Activated T-helper 17 cell treated with anti-CD3 and anti-CD28 coated beads, Interleukin-2, amount 50 U/mL, for 72 hours (primary cell): ENCODE measurements at regions not wholly inside any gene's neighbourhood (a gene's known extent, or its start where the extent isn't known, plus 50 kb on each side); places are given as distances from the start of the nearest gene placed in this dataset.
"Not testable (repeated sequence)": the region's sequence is repeated elsewhere in the genome, so short reads cannot be mapped to it uniquely, and the experiment has no call there.

Experiments used
- ATAC-seq: fragments of 150-1000 bp; cut with Tn5 transposase; replicated peaks from 2 replicates; pipeline ENCODE4 v1.10.0; 2021; ENCODE audit warnings: mild to moderate bottlenecking, moderate library complexity
- H3K27ac Mint-ChIP-seq: one replicate; pipeline ENCODE4 v1.8.0; 2022; ENCODE audit warnings: mixed read lengths
- H3K27me3 Mint-ChIP-seq: one replicate; pipeline ENCODE4 v1.8.0; 2022; ENCODE audit warnings: mixed read lengths
- H3K36me3 Mint-ChIP-seq: one replicate; pipeline ENCODE4 v1.8.0; 2022; ENCODE audit warnings: low read depth, mild to moderate bottlenecking, mixed read lengths
- H3K4me1 Mint-ChIP-seq: one replicate; pipeline ENCODE4 v1.8.0; 2022; ENCODE audit warnings: mixed read lengths
- H3K4me3 Mint-ChIP-seq: one replicate; pipeline ENCODE4 v1.8.0; 2022; ENCODE audit warnings: mild to moderate bottlenecking, mixed read lengths
- H3K9me3 Mint-ChIP-seq: one replicate; pipeline ENCODE4 v1.8.0; 2022; ENCODE audit warnings: mixed read lengths

DNA sequence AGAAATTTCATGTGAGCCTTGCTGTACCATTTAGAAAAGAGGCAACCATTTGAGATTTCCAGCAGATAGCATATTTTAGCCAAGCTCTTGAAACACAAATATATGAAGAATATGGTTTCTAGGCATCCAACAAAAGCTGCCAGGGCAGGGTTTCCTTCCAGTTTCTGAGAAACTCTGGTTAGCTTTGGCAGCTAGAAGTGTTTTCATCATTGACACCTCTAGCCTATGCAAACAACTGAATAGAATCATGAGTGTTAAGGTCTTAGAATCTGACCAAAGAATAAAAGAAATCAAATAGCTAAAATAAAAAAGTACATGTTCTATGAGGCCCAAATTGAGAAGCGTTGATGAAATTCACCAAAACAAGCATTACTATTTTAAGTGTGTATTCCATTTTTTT is 188.1 kb downstream of the TMEM167A start:
- no peaks in the 10 kb centered on the region for H3K36me3 Mint-ChIP-seq
- H3K9me3 Mint-ChIP-seq: no peaks in the 10 kb centered on the region
- no peaks in the 10 kb centered on the region for H3K4me1 Mint-ChIP-seq
- no peak for ATAC-seq
- H3K4me3 Mint-ChIP-seq: no peak overlapping the region
- H3K27ac Mint-ChIP-seq: no peak overlapping the region
- H3K27me3 Mint-ChIP-seq: peaks cover 16% of the 10 kb centered on the region

DNA sequence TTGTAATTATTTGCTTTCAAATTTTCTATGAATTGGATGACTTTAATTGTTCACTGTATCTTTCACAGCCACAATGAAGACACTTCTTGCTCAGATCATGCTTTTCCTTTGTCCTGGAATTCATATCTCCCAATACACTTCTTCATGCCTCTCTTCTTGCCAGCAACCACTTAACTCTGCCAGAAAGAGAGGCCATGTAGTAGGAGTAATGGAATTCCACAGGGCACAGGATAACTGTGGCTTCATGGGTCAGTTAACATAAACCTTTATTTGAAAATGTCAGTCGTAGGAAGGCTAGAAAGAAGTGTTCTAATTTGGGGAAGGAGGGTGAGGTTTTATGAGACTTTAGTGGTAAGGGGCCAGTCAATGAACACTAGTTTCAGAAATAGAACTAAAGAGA is 190.3 kb downstream of the TMEM167A start:
- H3K27ac Mint-ChIP-seq: no peak overlapping the region
- H3K36me3 Mint-ChIP-seq: no peaks in the 10 kb centered on the region
- no peaks in the 10 kb centered on the region for H3K4me1 Mint-ChIP-seq
- peaks cover 17% of the 10 kb centered on the region for H3K27me3 Mint-ChIP-seq
- no peaks in the 10 kb centered on the region for H3K9me3 Mint-ChIP-seq
- H3K4me3 Mint-ChIP-seq: no peak overlapping the region
- no peak for ATAC-seq

DNA sequence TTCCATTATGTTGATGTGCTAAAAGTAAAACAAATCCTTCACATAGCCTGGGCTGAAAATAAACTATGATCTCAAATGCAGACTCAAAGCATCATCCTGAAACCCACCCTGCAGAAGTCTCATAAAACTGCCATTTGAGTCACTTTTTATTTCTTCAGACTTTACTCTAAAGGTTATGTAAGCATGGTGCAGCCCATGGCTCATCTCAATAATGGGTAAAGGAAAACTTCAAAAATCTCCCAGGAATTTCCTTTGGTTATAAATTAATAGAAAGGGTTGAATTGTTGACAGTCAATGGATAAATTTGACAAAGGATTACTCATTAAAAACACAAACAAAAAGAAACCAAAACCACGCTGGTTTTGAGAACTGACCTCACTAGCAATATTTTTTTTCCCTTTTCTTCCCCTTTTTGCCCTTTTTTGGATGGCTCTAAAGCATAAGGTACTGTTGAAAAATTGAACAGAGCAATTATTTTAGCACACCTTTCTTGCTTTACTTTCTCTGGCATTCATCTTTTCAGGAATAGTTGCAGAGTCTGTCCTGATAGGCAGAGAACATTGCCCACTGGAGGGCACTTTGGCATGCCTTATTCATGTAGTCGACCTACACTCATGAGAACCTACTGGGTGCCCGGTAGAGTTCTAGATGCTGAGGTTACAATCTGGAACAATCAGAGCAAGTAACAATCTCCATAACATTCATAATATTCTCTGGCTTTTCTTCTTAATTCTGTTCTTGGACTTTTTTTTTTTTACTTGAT is 191.4 kb downstream of the TMEM167A start:
- H3K4me1 Mint-ChIP-seq: no peaks in the 10 kb centered on the region
- no peaks in the 10 kb centered on the region for H3K36me3 Mint-ChIP-seq
- no peaks in the 10 kb centered on the region for H3K9me3 Mint-ChIP-seq
- H3K27ac Mint-ChIP-seq: no peak overlapping the region
- H3K4me3 Mint-ChIP-seq: no peak overlapping the region
- peaks cover 17% of the 10 kb centered on the region for H3K27me3 Mint-ChIP-seq
- ATAC-seq: peak; percentile 43

DNA sequence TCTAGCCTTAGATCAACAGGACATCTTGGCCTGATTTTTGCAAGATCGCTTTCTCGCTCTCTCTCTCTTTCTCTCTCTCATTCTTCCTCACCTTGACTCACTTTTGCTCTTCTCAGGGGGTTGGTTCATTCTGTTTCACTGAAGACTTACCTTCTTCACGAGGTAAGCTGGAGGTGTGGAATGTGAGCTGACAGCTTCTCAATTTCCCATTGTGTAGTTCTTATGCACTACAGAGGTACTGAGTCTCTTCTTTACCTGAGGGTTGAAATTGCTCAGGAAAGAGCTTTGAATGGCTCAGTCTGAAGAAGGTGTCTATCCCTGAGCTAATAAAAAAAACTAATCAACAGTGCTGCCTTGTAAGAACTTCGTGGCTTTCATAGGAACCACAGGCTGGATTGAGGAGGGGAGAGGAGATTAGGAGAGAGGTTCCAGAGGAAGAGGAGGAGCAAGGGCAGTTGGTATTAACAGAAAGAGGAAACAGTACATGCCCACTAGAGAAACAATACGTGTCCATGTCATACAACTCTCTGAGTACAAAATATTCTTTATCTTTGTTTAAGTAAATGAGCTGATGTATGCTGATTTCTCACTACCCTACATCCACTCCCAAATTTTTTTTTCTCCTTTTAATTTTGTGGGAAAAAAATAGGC is 192.2 kb downstream of the TMEM167A start:
- peaks cover 17% of the 10 kb centered on the region for H3K27me3 Mint-ChIP-seq
- no peak overlapping the region for H3K27ac Mint-ChIP-seq
- no peaks in the 10 kb centered on the region for H3K36me3 Mint-ChIP-seq
- no peaks in the 10 kb centered on the region for H3K9me3 Mint-ChIP-seq
- H3K4me3 Mint-ChIP-seq: no peak overlapping the region
- no peaks in the 10 kb centered on the region for H3K4me1 Mint-ChIP-seq
- ATAC-seq: no peak

DNA sequence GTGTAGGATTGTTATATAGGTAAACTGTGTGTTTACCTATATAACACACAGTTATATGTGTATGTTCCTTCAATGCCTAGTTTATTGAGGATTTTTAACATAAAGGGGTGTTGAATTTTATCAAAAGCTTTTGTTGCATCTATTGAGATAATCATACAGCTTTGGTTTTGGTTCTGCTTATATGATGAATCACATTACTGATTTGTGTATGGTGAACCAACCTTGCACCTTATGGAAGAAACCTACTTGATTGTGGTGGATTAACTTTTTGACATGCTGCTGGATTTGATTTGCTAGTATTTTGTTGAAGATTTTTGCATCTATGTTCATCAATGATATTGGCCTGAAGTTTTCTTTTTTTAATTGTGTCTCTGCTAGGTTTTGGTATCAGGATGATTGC is 194.9 kb downstream of the TMEM167A start:
- Mint-ChIP-seq H3K27ac (no peak overlapping the region), H3K4me1 (no peaks in the 10 kb centered on the region), H3K27me3 (peaks cover 21% of the 10 kb centered on the region), H3K9me3 (peaks cover 4% of the 10 kb centered on the region), H3K36me3 (no peaks in the 10 kb centered on the region), H3K4me3 (no peak overlapping the region)
- peak; percentile 52 for ATAC-seq

DNA sequence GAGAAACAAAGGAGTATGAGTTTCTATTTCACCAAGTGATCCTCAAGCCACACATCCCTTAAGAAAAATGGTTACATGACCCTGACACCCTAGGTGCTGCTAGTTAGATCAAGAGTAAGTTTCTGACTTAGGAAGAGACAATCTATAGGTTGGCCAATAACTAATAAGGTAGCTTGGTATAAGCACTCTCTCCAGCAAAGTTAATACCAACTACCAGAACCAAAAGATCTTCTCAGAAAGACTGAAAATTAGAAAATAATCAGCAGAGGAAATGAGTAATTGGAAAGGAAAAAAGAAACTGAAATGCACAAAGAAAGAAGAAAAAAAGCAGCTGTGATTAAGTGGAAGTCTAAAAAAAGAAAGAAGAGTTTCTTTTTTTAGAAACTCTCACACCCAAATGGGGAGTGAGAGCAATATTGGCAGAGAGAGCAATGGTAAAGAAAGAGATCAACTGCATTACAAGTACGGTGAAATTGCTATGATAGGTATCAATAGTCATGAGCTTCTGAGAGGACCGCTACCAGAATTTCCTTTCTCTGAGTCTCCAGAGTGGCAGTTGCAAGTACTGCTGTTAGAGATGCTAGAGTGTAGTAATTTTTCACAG is 195.5 kb downstream of the TMEM167A start:
- Mint-ChIP-seq H3K4me1 (no peaks in the 10 kb centered on the region), H3K27ac (no peak overlapping the region), H3K4me3 (no peak overlapping the region), H3K9me3 (peaks cover 6% of the 10 kb centered on the region), H3K36me3 (no peaks in the 10 kb centered on the region), H3K27me3 (peaks cover 17% of the 10 kb centered on the region)
- peak; percentile 60 for ATAC-seq

DNA sequence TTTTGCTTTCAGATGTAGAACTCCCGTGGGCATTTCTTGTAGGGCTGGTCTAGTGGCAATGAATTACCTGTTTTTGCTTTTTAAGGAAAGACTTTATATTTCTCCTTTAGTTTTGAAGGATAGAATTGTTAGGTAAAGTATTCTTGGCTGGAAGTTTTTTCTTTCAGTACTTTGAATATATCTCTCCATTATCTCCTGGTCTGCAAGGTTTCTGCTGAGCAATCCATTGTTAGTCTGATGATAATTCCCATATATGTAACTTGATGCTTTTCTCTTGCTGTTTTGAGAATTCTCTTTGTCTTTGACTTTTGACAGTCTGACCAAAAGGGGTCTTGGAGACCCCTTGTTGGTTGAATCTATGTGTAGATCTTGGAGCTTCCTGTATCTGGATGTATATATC is 198.1 kb downstream of the TMEM167A start:
- ATAC-seq: no peak
- no peaks in the 10 kb centered on the region for H3K36me3 Mint-ChIP-seq
- H3K27me3 Mint-ChIP-seq: peaks cover 13% of the 10 kb centered on the region
- no peak overlapping the region for H3K4me3 Mint-ChIP-seq
- peaks cover 11% of the 10 kb centered on the region for H3K9me3 Mint-ChIP-seq
- H3K27ac Mint-ChIP-seq: no peak overlapping the region
- no peaks in the 10 kb centered on the region for H3K4me1 Mint-ChIP-seq

DNA sequence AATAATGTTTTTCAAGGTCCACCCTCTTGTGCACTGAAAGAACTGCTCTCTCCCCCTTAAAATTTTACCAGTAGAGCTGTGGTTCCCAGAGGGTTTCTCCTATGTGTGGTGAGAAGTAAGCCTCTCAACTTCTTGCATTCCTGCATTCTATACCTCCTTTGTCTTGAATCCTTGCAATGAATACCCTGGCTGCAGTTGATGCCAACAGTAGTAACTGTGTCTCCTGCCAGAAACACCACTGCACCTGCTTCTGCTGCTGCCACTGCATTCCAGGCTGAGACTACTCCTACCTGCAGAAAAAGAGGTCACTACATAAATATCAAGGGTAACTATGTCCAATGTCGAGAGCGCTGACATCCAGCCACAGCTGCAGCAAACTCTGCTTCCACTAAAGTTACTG is 203.7 kb downstream of the TMEM167A start:
- H3K27me3 Mint-ChIP-seq: peaks cover 13% of the 10 kb centered on the region
- no peak for ATAC-seq

DNA sequence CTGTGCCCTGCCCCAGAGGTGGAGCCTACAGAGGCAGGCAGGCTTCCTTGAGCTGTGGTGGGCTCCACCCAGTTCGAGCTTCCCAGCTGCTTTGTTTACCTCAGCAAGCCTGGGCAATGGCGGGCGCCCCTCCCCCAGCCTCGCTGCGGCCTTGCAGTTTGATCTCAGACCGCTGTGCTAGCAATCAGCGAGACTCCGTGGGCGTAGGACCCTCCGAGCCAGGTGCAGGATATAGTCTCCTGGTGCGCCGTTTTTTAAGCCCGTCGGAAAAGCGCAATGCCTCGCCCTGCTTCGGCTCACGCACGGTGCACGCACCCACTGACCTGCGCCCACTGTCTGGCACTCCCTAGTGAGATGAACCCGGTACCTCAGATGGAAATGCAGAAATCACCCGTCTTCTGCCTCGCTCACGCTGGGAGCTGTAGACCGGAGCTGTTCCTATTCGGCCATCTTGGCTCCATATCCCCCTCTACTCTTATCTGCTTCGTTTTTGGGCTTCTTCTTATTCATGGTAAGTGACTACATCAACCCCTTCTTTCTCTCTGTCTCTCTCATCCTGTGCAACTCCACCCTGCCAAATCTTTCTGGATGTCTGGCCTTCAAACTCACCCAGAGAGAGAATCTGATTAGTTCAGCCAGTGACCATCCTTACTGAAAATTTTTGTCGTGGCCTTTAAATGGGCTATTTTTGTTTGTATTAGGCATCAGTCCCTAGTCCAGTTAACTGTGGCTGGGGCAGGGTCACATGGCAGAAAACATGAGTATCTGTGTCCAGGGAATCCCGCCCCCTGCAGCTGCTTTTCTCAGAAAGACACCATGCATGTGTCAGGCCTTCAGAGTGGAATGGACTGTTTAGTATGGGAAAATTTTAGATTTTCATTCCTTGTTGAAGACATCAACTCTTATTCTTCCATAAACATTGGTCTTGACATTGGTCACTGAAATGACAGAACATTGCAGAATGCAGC is 204.6 kb downstream of the TMEM167A start:
- H3K27ac Mint-ChIP-seq, H3K4me1 Mint-ChIP-seq, H3K4me3 Mint-ChIP-seq, H3K36me3 Mint-ChIP-seq, ATAC-seq: not testable (repeated sequence)
- peaks cover 11% of the 10 kb centered on the region for H3K9me3 Mint-ChIP-seq
- peaks cover 11% of the 10 kb centered on the region for H3K27me3 Mint-ChIP-seq

More for the DNA sequence above, 203.7 kb downstream of the TMEM167A start:
- no peaks in the 10 kb centered on the region for H3K4me1 Mint-ChIP-seq
- peaks cover 11% of the 10 kb centered on the region for H3K9me3 Mint-ChIP-seq
- H3K4me3 Mint-ChIP-seq: no peak overlapping the region
- no peaks in the 10 kb centered on the region for H3K36me3 Mint-ChIP-seq
- no peak overlapping the region for H3K27ac Mint-ChIP-seq

DNA sequence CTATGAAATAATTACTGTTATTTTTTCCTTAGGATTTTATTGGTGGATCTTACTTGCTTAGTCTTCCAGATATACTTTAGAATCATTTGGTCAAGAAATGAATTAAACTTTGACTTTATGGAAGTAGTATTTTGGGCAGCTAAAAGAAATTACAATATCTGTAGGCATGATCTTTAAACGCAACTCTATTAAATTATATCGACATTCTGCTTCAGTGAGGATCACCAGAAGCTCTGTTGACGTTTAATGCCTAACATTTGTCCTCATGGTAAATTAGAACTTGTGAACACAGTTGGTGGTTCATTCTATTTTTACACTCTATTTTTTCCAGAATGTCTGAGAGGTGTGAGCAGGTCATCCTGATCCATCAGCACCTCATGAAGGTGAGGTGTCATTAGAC is 211.6 kb downstream of the TMEM167A start:
- Mint-ChIP-seq H3K27me3 (no peaks in the 10 kb centered on the region), H3K4me1 (no peaks in the 10 kb centered on the region), H3K27ac (no peak overlapping the region), H3K9me3 (no peaks in the 10 kb centered on the region), H3K4me3 (no peak overlapping the region), H3K36me3 (no peaks in the 10 kb centered on the region)
- no peak for ATAC-seq

DNA sequence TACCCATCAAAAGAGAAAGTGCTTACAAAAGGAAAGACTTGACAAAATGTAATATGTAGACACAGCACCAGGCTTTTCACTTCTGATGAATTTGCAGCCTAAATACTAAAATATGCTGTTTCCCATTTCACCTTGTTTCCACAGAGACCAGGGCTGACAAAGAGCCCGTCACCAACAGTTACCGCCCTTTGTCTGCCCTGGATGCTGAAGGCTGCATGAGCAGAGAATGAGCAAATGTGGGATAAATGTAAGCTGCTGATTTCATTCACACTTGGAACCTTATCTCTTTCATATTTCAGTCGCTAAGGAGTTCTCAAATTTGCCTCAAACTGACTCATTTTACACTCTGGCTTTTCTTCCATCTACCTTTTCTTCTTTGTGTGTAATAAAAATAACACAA is 213.9 kb downstream of the TMEM167A start:
- Mint-ChIP-seq H3K27ac (no peak overlapping the region), H3K9me3 (no peaks in the 10 kb centered on the region), H3K36me3 (no peaks in the 10 kb centered on the region), H3K4me3 (no peak overlapping the region), H3K4me1 (no peaks in the 10 kb centered on the region), H3K27me3 (no peaks in the 10 kb centered on the region)
- ATAC-seq: no peak

DNA sequence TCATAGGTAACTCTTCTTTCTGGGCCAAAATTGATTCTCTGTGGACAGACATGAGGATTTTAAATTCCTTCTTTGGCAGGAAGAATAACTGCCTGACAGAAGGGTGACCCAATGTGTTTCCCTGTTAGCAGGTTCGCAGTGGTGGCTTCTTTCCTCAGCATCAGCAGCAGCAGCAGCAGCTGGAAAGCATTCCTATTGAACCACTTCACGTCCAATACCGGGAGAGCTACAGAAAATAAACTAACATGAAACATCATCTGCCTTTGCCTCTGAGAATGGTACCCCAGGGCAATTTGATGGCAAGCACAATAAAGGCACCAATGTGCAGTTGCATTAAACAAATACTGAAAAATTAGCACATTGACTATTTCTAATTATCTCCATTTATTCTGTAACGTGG is 214.5 kb downstream of the TMEM167A start:
- no peaks in the 10 kb centered on the region for H3K27me3 Mint-ChIP-seq
- no peak for ATAC-seq
- H3K27ac Mint-ChIP-seq: no peak overlapping the region
- H3K36me3 Mint-ChIP-seq: no peaks in the 10 kb centered on the region
- no peak overlapping the region for H3K4me3 Mint-ChIP-seq
- H3K9me3 Mint-ChIP-seq: no peaks in the 10 kb centered on the region
- no peaks in the 10 kb centered on the region for H3K4me1 Mint-ChIP-seq

DNA sequence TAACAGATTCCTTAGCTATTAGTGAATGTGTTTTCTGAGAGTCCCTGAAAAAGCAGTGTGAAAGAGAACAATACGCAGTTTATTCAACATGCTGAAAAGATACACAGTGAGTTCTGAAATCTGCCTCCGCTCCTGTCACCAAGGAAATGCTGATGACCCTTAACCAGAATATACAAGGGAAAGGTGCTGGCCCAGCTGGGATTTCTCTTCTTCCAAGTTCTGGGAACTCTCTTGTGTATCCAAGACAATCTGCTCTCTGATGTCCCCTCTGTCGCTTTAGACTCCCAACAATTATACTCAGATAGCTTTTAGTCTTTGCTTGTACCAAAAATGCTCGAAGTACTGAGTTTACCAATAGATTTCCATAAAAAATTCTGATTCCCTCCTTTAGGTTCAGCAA is 214.9 kb downstream of the TMEM167A start:
- Mint-ChIP-seq H3K36me3 (no peaks in the 10 kb centered on the region), H3K4me1 (no peaks in the 10 kb centered on the region), H3K4me3 (no peak overlapping the region), H3K27me3 (no peaks in the 10 kb centered on the region), H3K27ac (no peak overlapping the region), H3K9me3 (no peaks in the 10 kb centered on the region)
- no peak for ATAC-seq

DNA sequence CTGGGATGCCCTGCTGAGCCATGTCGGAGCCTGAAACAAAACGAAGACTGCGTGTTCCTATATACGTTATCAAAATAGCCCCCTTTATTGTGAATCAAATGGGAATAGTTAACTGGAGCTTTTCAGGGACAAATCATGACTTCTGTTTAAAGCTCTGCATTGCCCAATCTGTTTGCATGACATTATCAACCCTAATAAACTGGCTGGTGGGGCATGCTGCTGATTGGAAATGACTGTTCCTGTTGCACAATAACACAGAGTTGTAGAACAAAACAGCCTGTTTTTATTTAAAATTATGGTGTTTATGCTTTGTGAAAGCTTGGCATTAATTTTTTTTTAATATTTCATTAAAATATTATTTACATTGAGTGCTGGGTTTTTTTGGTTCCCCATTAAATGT is 215.5 kb downstream of the TMEM167A start:
- Mint-ChIP-seq H3K27me3 (no peaks in the 10 kb centered on the region), H3K4me3 (no peak overlapping the region), H3K9me3 (no peaks in the 10 kb centered on the region), H3K4me1 (no peaks in the 10 kb centered on the region), H3K27ac (no peak overlapping the region), H3K36me3 (no peaks in the 10 kb centered on the region)
- ATAC-seq: no peak
